Activated CD4-positive, alpha-beta T cell treated with anti-CD3 and anti-CD28 coated beads for 24 hours (primary cell): ENCODE measurements at regions not wholly inside any gene's neighbourhood (a gene's known extent, or its start where the extent isn't known, plus 50 kb on each side); places are given as distances from the start of the nearest gene placed in this dataset.

Experiments
- DNase-seq, 2 donors: peaks; one replicate each; pipeline ENCODE4 v3.0.0-alpha.2; 2020; ENCODE audit warnings: low read depth in 2 of 2

- DNase-seq: no peak
Measured at GRCh38 chr9:88754886-88755285, 219.9 kb downstream of the NXNL2 start.

- DNase-seq: no peak
Measured at GRCh38 chr9:88757406-88758010, 222.5 kb downstream of the NXNL2 start.

DNA sequence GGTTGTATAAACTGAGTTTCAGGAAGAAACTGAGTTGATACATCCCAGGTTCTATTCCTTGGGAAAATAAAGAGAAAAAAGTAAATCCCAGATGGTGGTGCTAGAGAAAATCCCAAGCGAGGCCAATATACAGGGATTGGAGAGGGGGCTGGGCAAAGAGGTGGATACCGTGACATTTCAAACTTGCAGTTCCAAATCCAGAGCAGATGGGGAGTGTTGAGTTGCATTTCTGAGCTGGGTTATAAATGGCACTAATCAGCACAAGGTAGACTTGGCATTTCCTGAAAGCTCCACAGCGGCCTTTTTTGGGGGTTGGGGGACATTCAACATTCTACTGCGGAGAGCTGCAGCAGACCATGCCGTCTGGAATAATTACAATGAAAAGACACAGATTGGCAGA, 224.4 kb downstream of the NXNL2 start:
- DNase-seq: no peak

- no peak for DNase-seq
Measured at GRCh38 chr9:88766778-88767503, 224.3 kb upstream of the S1PR3 start.

- DNase-seq: no peak
Measured at GRCh38 chr9:88767504-88767790, 223.8 kb upstream of the S1PR3 start.

GRCh38 chr9:88772575-88772974, 218.7 kb upstream of the S1PR3 start:
- no peak for DNase-seq

GRCh38 chr9:88773126-88773525, 218.1 kb upstream of the S1PR3 start:
- DNase-seq: no peak

DNA sequence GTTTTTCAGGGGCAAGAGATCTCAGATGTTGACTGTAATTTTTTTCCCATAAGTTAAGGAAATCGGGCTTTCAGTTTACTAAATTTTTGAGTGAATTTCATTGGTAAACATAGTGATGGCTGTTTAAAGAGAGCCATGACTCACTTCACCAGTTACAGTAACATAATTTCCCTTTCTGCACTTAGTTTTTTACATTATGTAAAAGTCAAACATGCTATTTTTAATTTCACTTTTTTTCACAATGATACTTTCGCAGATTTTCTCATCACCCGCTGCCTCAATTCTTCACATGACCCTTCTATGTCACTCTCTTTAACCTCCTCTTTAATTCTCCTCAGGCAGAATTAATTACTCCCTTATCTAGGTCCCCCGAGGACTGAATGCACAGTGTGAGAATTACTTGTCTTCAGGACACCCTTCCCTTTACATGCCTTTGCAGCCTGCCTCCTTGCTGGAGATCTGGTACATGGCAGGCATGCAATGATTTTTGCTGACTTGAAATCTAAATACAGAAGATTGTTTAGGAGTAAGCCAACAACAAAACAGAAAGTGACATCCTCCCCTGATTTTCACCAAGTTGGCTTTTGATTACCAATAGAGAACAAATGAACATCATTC, 217.5 kb upstream of the S1PR3 start:
- DNase-seq: no peak

DNA sequence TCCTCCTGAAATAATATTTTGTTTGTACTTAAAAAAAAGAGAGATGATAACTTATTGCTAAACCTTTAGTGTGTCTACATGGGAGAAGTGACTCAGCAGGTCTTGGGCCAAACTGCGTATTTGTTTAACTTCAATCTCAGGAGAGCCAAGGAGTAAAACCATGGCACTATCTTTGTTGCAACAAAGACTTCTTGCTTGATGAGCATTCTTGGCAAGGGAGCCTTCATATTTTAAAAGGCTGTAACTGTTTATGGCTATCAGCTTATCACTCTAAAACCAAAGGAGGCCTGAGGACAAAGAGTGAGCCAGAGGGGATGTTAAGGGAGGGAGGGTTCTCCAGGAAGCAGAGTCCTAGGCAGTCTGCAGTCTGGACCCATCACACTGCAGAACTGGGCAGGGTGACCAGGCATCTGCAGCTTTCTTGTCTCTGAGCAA, 216.2 kb upstream of the S1PR3 start:
- no peak for DNase-seq

DNA sequence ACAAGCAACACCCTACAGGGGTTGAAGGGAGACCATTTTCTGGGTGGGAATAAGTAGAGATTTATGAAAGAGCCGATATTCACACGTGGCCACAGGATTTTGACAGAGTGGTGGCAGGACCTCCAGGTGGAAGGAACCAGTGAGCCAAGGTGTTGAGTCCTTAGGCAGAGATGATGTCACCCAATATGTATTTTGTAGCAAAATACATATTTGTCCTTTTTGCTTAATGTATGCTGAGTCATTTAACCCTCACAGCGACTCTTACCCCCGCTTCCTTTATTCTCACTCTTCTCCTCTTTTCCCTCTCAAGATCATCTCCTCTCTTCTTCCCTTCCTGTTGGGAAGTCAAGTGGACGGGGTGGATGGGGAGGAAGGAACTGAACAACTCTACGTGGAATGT, 215.7 kb upstream of the S1PR3 start:
- DNase-seq: no peak

- no peak for DNase-seq
Measured at GRCh38 chr9:88775966-88776365, 215.3 kb upstream of the S1PR3 start.

- DNase-seq: no peak
Measured at GRCh38 chr9:88776717-88777497, 214.4 kb upstream of the S1PR3 start.

DNA sequence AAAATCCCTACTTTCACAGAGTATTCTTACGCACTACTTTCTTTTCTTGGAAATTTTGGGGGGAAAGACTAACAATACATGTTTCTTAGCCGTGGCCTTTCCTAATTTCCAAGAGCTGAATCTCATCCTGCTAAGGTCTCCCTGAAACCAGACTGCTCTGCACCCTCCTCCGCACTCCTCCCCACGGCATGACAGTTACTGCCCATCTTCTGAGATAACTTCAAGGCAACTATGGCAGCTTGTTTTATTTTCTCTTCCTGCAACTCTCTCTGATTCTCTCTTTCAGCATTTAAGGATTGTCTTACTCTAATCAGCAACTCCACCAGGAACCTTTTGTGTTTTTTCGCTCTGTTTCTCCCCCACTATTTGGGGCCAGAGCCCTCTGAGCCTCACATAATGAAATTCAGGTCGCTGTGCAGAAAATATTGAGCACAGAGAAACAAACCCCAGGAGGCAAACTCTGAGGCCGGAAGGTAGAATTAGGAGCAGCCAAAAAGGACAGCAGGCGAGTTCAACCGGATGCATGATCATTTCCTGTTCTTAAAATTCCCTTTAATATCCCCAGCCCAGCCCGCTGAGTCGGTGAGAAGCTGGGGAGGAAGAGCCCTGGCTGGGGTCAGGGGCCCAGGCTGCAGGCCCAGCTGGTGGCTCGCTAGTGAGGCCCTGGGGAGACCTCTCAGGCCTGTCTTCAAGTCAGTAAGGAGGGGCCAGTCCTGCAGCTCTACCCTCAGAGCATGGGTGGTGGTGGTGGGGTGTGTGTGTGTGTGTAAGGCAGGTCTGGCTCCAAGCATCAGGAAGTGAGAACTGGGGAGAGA, 213.6 kb upstream of the S1PR3 start:
- no peak for DNase-seq

GRCh38 chr9:88781628-88782391, 209.5 kb upstream of the S1PR3 start:
- no peak for DNase-seq

GRCh38 chr9:88782931-88783710, 208.1 kb upstream of the S1PR3 start:
- DNase-seq: no peak

GRCh38 chr9:88783711-88784083, 207.6 kb upstream of the S1PR3 start:
- no peak for DNase-seq

- DNase-seq: no peak
Measured at GRCh38 chr9:88784960-88785359, 206.3 kb upstream of the S1PR3 start.

GRCh38 chr9:88786291-88787079, 204.8 kb upstream of the S1PR3 start:
- no peak for DNase-seq

- no peak for DNase-seq
Measured at GRCh38 chr9:88789785-88790184, 201.5 kb upstream of the S1PR3 start.
